HG03039 (cell line): ENCODE measurements at regions not wholly inside any gene's neighbourhood (a gene's known extent, or its start where the extent isn't known, plus 50 kb on each side); places are given as distances from the start of the nearest gene placed in this dataset.
"Not testable (repeated sequence)": the region's sequence is repeated elsewhere in the genome, so short reads cannot be mapped to it uniquely, and the experiment has no call there.

ENCODE experiments used
- ATAC-seq: cut with Tn5 transposase; IDR thresholded peaks from one replicate; pipeline ENCODE4 v1.9.1; 2021; ENCODE audit warnings: mild to moderate bottlenecking, moderate library complexity; ENCODE audit not compliant: unreplicated experiment

- no peak for ATAC-seq
Measured at GRCh38 chr7:131068604-131069021, 259.1 kb upstream of the MKLN1 start.

GRCh38 chr7:131071786-131072504 lies 255.7 kb upstream of the MKLN1 start:
- ATAC-seq: no peak

- no peak for ATAC-seq
Measured at GRCh38 chr7:131072505-131073091, 255.1 kb upstream of the MKLN1 start.

- no peak for ATAC-seq
Measured at GRCh38 chr7:131074043-131074442, 253.6 kb upstream of the MKLN1 start.

GRCh38 chr7:131074585-131074984 lies 253.1 kb upstream of the MKLN1 start:
- no peak for ATAC-seq

- ATAC-seq: no peak
Measured at GRCh38 chr7:131075406-131075805, 252.3 kb upstream of the MKLN1 start.

GRCh38 chr7:131076032-131076431 lies 251.6 kb upstream of the MKLN1 start:
- no peak for ATAC-seq

- no peak for ATAC-seq
Measured at GRCh38 chr7:131076711-131077181, 250.9 kb upstream of the MKLN1 start.

- ATAC-seq: no peak
Measured at GRCh38 chr7:131077735-131078134, 249.9 kb upstream of the MKLN1 start.

- ATAC-seq: no peak
Measured at GRCh38 chr7:131080754-131081153, 246.9 kb upstream of the MKLN1 start.

GRCh38 chr7:131081308-131081707 lies 246.4 kb upstream of the MKLN1 start:
- no peak for ATAC-seq

- ATAC-seq: no peak
Measured at GRCh38 chr7:131083781-131084180, 243.9 kb upstream of the MKLN1 start.

GRCh38 chr7:131084336-131084735 lies 243.3 kb upstream of the MKLN1 start:
- ATAC-seq: not testable (repeated sequence)

- ATAC-seq: no peak
Measured at GRCh38 chr7:131087756-131088658, 239.7 kb upstream of the MKLN1 start.

GRCh38 chr7:131090188-131090587 lies 237.5 kb upstream of the MKLN1 start:
- ATAC-seq: no peak

- no peak for ATAC-seq
Measured at GRCh38 chr7:131090886-131091692, 236.6 kb upstream of the MKLN1 start.

- ATAC-seq: no peak
Measured at GRCh38 chr7:131094685-131095084, 233.0 kb upstream of the MKLN1 start.

GRCh38 chr7:131095346-131095745 lies 232.3 kb upstream of the MKLN1 start:
- no peak for ATAC-seq

GRCh38 chr7:131096267-131096927 lies 231.3 kb upstream of the MKLN1 start:
- no peak for ATAC-seq
